ENCODE measurements at regions not wholly inside any gene's neighbourhood (a gene's known extent, or its start where the extent isn't known, plus 50 kb on each side); places are given as distances from the start of the nearest gene placed in this dataset.
"Not testable (repeated sequence)": the region's sequence is repeated elsewhere in the genome, so short reads cannot be mapped to it uniquely, and the experiment has no call there.

DNA sequence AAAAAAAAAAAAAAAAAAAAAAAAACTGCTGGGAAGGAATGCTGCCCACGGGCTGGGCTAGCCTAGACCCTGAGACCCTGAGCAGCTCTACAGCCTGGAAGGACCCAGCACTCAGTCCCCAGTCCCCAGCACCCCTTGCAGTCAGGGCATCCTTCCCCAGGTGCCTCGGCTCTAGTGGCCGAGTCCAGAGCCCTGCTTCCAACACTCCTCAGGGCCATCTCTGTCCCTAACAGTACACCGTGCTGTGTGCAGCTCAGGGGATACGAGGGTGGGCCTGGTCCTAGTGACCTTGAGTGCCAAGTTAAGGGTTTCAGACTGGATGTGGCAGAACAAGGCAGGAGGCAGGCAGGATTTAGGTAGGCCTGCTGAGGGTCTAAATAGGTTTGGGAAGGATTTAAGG lies 50.2 kb upstream of the LRP8 start:
- no peak for DNase-seq

DNA sequence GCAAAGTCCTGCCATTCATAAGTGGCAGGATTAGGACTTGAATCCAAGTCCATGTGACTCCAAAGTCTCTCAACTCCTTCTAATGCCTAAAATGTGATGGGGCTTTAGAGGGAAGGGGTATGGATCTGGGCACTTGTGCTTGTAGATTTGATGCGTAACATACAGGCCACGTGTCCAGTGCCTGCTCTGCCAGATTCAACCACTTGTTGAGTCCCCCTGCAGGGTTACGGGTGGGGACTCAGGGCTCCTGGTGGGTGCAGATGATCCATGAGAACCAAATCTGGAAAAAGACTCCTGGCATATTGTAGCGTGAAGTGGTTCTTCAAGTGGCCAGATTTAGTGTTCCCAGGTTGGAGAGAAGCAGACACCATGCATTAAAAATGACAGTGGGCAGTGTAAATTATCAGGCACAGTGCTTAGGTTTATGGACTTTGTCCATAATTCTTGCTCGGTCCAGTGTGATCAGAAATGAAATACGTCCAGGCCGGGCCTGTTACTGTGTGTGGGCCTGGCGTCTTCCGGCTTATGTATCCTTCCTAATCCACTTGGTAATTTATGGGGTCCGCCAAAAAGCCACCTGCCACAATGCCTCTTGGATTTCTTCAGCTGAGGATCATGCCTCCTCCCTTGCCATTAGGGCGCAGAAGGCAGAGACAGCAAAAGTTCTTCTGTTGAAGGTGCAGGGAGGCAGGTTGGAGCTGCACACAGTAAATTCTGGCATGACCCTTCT lies 51.2 kb upstream of the LRP8 start:
- no peak for DNase-seq

DNA sequence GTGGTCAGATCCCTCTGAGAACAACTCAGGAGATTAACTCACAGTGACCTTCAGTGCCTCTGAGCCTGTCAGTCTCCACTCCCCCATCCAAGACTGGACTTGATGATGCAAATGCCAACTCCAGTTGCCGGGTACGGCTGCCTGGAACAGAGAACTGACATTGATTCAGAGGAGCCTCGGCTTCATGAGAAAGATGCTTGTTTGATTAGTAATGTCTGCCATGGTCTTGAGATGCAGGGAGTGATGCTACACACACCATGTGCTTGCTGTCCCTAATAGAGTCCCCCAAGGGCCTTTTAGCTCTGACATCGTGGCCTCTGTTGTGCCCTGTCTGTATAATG lies 51.8 kb upstream of the LRP8 start:
- DNase-seq = no peak

DNA sequence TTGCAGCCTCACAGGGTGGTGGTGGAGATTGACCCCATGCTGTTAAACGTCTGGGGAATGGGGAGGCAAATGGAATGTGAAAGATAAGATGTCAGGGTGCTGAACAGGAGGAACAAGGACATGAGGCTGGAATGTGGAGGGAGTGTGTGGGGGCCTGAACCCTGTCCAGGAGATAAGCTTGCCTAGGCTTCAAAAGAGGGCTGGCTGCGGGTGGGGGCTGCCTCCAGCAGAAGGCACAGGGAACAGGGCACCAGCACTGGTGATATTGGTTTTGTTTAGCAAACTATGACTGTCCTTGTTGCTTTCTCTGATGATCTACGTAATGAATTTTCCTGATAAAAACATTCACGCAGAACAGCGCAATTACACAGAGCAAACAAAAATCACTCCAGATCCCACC lies 52.4 kb upstream of the LRP8 start:
- no peak for DNase-seq

DNA sequence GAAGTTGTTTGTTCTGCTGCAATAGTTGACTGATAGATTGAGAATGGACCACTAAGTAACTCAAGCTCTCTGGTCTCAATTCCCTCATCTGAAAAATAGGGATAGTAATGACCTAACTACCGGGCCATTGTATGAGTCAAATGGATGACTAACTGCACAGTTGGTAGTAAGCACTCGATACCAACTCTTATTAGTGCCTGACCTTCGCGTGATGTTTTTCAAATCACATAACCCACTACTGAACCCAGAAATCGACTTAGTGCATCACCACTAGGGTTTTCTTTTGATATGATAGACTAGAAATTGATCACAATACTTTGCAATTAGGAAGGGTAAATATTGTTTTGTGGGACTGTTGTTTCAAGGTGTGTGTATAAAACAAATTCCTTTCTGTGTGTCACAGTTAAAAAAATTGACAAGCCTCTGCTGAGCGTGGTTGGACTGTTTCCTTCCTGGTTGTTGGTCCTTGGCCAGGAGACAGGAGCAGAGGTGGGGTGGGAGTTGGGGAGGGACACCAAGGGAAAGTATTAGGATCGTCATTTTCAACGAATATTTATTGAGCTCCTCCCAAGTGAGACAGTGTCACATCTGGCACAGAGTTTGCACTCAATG lies 54.0 kb upstream of the LRP8 start:
- DNase-seq = no peak

DNA sequence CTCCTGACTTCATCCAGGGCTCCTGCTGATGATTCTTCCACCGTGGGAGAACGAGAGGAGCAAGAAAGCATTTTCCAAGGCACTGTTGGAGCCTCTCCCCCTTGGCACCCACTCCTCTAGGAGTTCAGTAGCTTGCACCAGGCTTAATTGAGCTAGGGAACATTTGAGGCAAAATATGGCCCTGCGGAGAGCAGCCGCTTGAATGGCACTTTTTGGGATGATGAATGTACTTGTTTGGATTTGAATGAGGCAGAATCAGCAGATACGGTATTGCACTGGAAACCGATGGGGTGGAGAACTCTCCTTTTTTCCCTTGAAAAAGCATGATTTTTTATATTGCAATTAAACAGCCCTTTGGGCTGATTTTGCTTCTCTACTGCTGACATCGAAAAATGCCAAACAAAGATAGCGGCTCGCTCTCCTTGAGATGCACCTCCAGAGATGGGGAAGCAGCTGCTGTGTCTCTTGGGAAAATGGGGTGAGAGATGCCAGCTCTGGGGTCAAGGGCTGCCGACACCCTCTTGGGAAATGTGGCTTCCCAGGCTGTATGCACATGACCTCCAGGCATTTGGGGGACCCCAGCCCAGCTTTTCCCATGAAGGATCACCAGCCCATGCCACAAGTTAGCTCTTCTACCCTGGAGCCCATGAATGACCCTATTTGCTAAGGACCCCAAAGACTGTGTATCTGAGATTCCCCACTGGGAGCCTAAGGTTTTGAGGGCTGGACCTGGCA lies 55.4 kb upstream of the LRP8 start:
- DNase-seq = no peak

DNA sequence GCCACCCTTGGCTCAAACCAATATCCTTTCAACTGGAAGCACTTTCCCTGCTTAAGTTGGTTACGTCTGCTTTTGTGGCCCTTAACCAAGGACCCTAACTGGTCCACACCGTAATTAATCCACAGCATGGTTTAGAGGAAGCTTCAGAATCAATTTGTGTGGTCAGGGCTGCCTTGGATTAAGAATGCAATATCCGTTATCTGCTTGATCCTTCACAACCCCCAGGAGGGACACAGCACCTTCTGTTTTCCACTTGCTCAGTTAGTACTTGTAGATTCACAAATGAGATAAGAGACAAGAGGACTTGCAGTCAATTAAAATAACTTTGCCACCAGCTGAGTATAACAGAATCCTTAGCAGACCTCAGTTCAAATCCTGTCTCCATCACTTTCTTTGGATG lies 56.9 kb upstream of the LRP8 start:
- no peak for DNase-seq

DNA sequence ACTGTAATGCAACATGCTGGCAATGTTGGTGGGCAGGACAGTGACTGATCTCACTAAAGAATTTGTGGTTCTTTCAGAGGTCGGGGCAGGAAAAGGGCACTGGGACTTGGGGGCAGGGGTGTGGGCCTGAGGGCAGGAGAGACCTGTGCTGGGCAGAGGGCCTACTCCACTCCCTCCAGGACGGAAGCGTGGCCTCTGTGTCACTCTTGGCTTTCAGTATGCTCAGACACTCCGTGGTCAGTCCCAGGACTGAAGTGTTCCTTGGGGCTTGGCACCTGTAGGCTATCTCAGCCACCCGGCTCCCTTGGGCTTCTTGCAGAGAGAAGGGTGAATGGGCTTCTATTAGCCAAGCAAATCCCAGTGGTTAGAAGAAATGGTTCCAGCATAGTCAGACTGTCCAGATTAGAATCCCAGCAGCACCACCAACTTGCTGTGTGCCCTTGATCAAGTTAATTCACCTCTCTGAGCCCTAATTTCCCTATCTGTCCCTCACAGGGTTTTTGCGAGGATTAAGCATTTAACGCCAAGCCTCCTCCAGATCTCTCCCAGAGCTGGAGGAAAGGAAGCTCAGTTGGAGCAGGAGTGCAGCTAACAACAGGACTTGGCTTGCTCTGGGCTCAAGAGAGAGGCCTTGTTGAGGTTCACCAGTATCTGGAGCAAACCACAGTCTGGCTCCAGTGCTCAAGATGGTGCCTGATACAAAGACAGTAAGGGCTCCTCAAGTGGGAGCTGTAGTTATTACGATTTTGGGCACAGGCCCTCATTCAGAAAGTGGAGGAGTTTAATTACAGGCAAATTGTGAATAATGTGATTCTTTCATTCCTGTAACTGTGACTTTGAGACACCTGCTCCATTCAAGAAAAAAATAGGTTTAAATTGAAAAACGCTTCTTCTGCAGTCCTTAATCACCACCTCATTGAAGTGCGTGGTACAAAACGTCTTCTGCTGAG lies 57.7 kb upstream of the LRP8 start:
- no peak for DNase-seq

DNA sequence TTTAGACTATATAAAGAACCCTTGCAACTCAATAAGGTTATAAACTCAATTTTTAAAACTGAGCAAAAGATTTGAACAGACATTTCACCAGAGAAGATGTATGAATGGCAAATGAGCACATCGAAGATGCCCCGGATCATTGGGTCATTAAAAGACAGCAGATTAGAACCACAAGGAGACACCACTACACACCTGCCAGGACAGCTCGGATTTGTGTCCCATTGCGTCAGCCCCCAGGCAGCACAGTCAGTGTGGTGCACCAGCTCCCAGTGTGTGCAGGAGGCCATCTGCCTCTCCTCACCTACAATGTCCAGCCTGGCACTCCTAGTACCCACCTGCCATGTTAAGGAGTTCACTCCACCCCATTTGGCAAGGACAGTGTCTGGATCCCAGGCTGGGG lies 61.1 kb upstream of the LRP8 start:
- DNase-seq = no peak

DNA sequence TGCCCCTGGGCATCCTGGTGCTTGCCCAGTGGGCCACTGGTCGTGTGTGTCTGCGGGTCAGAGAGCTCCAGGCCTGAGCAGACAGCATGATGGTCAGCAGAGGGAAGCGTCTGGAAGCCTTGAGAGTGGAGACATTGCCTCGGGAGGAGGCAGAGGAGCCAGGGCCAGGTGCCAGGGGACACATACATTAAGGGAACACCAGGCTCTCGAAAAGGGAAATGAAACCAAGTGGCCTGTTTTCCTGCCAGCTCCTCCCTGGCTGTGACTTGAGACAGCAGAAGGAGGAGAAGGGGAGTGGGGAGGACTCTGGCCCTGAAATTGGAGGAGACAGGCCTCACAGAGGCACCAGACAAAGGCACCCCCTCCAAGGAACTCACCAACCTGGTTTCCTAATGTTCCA lies 62.4 kb upstream of the LRP8 start:
- DNase-seq = no peak

DNA sequence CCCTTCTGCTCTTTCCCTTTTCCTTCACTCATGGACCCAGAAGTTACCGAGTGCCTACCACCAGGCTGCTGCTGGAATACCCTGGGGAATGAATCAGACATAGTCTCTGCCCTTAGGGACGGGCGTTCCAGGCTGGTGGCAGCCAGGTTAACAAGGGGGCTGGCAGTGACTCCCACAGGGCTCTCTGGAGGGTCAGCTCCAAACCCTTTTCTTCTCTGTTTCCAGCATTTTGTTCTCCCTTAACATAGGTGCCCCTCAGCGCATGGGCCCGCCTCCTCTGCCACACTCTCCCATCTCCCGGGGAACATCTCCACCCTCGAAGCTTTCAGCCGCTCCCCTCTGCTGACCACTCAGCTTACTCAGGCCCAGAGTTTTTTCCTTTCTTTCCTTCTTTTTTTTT lies 62.9 kb upstream of the LRP8 start:
- no peak for DNase-seq

DNA sequence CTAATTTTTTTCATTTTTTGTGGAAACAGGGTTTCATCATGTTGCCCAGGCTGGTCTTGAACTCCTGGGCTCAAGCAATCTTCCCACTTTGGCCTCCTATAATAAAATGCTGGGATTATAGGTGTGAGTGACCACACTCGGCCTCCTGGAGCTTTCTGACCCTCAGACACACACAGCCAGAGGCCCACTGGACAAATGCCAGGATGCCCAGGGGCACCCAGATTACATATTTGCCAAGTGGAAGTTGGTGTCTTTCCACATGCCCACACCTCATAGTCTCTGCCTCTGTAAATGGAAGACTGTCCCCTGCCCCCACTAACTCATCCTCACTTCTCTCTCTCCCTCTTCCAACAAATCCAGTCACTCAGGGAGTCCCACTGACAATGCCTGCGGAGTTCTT lies 63.4 kb upstream of the LRP8 start:
- no peak for DNase-seq

DNA sequence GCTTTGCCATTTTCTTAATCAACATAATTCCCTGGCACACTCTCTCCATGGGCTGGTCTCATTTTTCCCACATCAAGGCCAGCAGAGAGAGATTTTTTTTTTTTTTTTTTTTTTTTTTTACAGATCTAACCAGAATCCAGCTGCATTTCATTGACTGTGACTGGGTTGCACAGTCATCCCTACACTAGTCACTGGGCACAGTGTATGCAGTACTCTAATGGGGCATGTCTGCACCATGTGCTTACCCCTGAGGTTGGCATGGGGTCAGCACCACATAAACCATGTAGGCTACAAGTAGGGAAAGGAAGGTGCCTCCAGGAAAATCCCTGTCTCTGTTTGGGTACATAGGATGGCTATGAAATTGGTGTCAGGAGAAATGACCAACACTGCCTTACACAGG lies 64.1 kb upstream of the LRP8 start:
- DNase-seq = no peak

DNA sequence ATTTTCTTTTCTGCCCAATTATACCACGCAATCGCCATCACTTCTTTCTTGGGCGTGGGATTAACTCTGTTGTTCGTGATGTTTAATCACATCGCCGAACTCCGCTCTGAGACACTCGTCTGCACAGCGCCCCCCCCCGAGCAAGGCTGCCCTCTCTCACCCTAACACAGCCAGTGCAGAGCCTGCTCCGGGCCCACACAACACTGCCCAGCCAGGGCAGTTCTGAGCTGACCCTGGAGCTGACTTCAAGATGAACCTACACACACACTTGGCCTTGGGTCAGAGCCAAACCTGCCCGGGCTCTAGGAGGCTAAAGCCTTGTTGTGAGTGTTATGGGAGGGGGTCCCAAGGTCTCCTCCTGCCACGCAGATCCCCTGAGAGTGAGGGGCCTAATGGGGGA lies 64.6 kb upstream of the LRP8 start:
- no peak for DNase-seq

DNA sequence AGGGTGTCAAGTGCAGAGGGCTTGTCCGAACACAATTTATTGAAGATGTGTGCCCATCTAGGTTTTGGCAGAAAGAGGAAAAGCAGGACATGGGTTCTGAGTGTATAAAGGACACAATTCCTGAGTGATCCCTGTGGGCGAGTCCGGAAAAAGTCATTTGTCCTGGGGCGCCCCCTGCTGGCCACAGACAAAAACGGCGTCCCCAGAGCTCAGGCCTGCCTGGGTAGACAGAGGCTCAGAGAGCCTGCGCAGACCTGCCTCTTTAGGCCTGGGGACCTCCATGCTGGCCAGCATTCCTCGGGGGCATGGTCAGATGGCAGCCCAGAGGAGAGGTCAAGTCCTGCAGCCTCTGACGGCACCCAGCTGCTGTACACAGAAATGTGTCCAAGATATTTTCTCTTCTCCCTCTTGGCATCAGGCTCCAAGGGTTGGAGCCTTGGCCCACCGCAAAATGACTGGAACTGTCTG lies 65.5 kb upstream of the LRP8 start:
- DNase-seq = peak; percentile 74

DNA sequence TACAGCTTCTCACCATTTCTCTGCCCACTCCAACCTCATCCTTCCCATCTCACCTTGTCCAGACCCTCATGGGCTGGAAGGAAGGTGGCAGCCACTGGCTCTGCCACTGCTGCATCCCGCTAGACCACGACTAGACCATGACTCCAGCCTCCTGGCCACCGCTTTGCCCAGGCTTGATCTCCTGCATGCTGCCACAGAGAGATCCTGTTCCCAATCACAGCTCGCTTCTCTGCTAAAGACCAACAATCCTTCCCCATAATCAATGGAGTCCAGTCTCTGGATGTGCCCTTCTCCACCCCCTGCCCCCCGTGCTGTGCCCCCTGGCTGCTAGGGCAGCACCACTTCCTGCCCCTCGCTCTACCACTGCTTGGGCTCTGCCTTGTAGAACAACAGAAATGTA lies 64.9 kb upstream of the DMRTB1 start:
- DNase-seq = no peak

DNA sequence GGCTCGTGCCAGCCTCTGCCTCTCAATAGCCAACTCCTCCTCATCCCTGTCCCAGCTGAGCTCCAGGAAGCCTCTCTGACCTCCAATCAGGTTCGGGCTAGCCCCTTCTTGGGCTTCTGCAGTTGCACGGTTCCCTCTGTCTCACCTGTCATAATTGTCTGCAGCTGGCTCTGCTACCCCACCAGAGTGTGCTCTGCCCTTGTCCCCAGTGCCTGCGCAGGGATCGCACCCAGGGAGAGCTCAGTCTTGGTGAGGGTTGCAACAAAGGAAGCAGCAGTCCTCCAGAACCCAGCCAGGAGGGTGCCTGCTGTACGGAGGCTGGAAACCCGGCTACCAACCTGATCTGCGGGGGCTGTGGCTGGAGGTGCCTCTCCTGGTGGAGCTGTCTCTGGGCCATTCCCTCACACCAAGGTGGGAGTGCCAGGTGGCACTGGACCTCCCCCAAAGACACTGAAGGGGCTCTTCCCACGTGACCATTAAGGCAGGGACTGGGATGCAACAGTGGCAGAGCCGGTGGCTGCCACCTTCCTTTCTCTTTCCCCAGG lies 63.5 kb upstream of the DMRTB1 start:
- no peak for DNase-seq

DNA sequence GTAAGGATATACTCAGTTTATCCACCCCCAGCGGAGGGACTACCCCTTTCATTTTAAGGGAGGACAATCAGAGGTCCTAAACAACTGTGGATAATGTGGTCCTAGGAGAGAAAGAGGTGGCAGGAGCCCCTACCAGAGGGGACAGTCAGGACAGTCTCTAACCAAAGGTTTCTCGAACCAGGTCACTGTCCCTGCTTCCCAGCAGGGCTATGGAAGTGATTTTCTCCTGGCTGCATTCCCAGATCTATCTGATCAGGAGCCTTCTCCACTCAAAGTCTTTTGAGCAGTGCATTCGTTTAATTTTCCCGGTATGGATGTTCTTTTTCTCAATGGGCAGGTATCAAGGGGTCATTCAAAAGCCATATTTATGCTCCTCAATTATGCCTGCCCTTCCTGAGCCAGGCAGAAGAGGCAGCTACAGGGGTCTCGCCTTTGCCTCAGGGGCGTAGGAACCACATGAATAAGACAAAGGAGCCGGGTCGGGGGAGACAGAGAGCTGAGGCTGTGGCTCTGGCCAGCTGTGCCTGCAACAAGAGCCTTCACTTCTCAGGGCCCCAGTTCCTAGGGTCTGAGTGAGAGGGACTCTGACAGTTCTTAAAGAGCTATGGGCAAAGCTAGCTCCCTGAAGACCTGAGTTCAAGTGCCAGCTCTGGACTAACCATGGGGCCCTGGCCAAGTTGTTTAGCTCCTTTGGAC lies 62.5 kb upstream of the DMRTB1 start:
- no peak for DNase-seq

DNA sequence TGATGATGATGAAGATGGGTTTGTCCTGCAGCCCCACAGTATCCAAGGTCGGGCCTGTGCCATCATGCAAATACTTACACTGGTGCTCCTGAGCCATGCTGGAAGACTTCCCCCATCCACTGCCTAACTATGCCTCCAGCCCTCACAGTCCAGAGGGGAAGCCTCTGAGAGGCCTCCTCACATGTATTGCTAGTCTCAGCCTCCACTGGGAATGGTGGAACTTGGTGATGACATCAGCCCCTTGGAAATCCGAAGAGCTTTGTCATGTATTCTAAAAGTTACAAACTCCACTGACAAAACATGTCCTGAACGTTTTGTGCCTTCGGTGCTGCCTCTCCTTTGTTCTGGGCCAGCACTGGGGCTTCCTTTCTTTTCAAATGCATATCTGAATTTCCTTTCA lies 61.1 kb upstream of the DMRTB1 start:
- DNase-seq = no peak

DNA sequence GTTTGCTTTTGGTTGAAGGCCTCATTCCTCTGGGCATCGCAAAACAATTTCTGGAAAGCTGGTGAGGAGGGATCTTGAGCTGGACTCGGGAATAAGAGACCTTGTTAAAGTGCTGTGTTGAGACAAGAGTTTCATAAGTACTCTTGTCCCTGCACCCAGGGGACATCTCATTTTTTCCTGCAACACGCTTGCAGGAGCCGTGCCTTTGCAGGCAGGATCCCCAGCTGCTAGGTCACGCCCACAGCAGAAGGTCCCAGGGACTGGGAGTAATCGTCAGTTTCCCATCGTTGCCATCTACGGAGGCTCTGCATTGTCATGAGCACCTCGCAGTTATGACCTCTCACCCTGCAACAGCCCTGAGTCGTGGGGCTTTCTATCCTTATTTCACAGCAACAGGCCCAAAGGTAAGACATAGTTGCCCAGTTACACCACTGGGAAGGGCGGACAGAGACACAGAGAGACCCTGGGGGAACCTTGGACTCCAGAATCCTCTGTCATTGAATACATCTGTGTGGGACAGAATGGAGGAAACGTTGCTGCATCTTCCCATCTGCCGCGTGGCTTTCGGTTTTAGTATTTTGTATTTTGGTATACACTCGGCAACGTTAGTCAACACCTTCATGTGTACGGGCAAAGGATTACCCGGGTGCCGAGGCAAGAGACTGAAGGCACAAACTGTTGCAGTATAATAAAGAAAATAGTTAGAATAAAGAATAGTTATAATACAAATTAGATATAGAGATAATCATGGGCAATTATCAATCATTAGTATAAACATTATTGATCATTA lies 60.4 kb upstream of the DMRTB1 start:
- no peak for DNase-seq

DNA sequence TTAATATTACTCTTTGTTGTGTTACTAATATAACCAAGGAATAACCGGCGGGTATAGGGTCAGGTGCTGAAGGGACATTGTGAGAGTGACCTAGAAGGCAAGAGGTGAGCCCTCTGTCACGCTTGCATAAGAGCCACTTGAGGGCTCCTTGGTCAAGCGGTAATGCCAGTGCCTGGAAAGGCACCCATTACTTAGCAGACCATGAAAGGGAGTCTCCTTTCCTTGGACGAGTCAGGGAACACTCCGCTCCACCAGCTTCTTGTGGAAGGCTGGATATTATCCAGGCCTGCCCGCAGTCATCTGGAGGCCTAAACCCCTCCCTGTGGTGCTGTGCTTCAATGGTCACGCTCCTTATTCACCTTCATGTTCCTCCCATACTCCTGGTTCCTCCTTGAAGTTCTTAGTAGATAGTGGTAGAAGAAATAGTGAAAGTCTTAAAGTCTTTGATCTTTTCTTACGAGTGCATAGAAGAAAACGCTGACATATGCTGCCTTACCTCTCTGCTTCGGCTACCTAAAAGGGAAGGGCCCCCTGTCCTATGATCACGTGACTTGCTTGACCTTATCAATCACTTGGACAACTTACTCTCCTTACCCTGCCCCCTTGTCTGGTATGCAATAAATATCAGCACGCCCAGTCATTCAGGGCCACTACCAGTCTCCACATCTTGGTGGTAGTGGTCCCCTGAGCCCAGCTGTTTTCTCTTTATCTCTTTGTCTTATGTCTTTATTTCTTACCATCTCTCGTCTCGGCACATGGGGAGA lies 59.6 kb upstream of the DMRTB1 start:
- not testable (repeated sequence) for DNase-seq
